B cell (primary cell): ENCODE measurements at regions not wholly inside any gene's neighbourhood (a gene's known extent, or its start where the extent isn't known, plus 50 kb on each side); places are given as distances from the start of the nearest gene placed in this dataset.

Experiments
- ATAC-seq: fragments of 200-7000 bp; cut with Tn5 transposase; one replicate; pipeline ENCODE4 v1.10.0; 2021; ENCODE audit warnings: low read depth, mild to moderate bottlenecking, moderate number of reproducible peaks, moderate library complexity
- CTCF ChIA-PET: fragments of 350-600 bp; sonication (Branson Sonifier 250); formaldehyde crosslinking; loops from one replicate; lab custom pipeline; 2021; ENCODE audit warnings: antibody characterized with exemption, inconsistent platforms; lab: Charles Lee
- POLR2A ChIA-PET: fragments of 350-600 bp; sonication (Branson Sonifier 250); formaldehyde crosslinking; loops from one replicate; lab custom pipeline; 2021; ENCODE audit warnings: antibody characterized with exemption; lab: Charles Lee
- DNase-seq: peaks from one replicate; pipeline ENCODE4 v3.0.0; 2013
- H2AFZ ChIP-seq: 2 replicates; pipeline ENCODE4 v1.6.1; 2012; ENCODE audit warnings: mild to moderate bottlenecking, low read depth, low read length; ENCODE audit not compliant: insufficient read depth, poor library complexity, severe bottlenecking
- H3K27ac ChIP-seq, 2 donors: 1 replicate in 1 of 2; 2 replicates in 1 of 2; pipeline ENCODE4 v1.5.1; 2012 to 2013; ENCODE audit warnings: low read length in 2 of 2, mild to moderate bottlenecking in 2 of 2, moderate library complexity in 1 of 2
- H3K27me3 ChIP-seq, 4 experiments: fragments of 200-600 bp in 1 of 4; sonication (generic) in 1 of 4; replicated peaks in 1 of 4; 1 replicate in 2 of 4; 2 replicates in 2 of 4; pipeline versions ENCODE4 v1.6.1 to v1.7.0; 2013 to 2016; ENCODE audit warnings: low read length in 3 of 4, mild to moderate bottlenecking in 2 of 4, mixed read lengths in 1 of 4, moderate library complexity in 1 of 4; ENCODE audit not compliant: insufficient read depth in 4 of 4, control insufficient read depth in 3 of 4; ENCODE audit errors: control extremely low read depth in 1 of 4
- H3K36me3 ChIP-seq, 2 experiments: replicated peaks in 1 of 2; 1 replicate in 1 of 2; 2 replicates in 1 of 2; pipeline versions ENCODE4 v1.6.1 to v1.7.1; 2013; ENCODE audit warnings: low read length in 1 of 2; ENCODE audit not compliant: insufficient read depth in 2 of 2, control insufficient read depth in 1 of 2; ENCODE audit errors: control extremely low read depth in 1 of 2, extremely low read depth in 1 of 2
- H3K4me1 ChIP-seq, 2 donors: fragments of 200-600 bp in 1 of 2; sonication (generic) in 1 of 2; 1 replicate in 1 of 2; 2 replicates in 1 of 2; pipeline versions ENCODE4 v1.5.1 to v1.6.1; 2013 to 2017; ENCODE audit warnings: low read length in 2 of 2; ENCODE audit not compliant: control insufficient read depth in 2 of 2, insufficient read depth in 2 of 2
- H3K4me2 ChIP-seq: replicated peaks from 2 replicates; pipeline ENCODE3; 2012; ENCODE audit warnings: mild to moderate bottlenecking, low read depth, low read length; ENCODE audit not compliant: poor library complexity, severe bottlenecking
- H3K4me3 ChIP-seq, 5 experiments: fragments of 200-600 bp in 1 of 5; sonication (generic) in 1 of 5; 1 replicate in 3 of 5; 2 replicates in 2 of 5; pipeline versions ENCODE4 v1.5.1 to v1.7.0; 2011 to 2016; ENCODE audit warnings: low read length in 4 of 5, mild to moderate bottlenecking in 4 of 5, low read depth in 2 of 5, control low read depth in 1 of 5, moderate library complexity in 1 of 5; ENCODE audit not compliant: insufficient read depth in 1 of 5; ENCODE audit errors: control extremely low read depth in 1 of 5, extremely low read depth in 1 of 5
- H3K79me2 ChIP-seq: fragments of 200-600 bp; sonication (generic); one replicate; pipeline ENCODE4 v1.6.0; 2016; ENCODE audit warnings: low read length; ENCODE audit not compliant: control insufficient read depth, insufficient read depth
- H3K9ac ChIP-seq: fragments of 200-600 bp; sonication (generic); 2 replicates; pipeline ENCODE4 v1.6.1; 2017; ENCODE audit warnings: mild to moderate bottlenecking, low read length, moderate library complexity
- H3K9me3 ChIP-seq, 3 donors: one replicate each; pipeline versions ENCODE4 v1.6.1 to v1.7.1; 2013; ENCODE audit warnings: low read length in 2 of 3; ENCODE audit not compliant: control insufficient read depth in 2 of 3, insufficient read depth in 1 of 3; ENCODE audit errors: control extremely low read depth in 1 of 3
- H4K20me1 ChIP-seq: 2 replicates; pipeline ENCODE4 v1.6.0; 2012; ENCODE audit warnings: mild to moderate bottlenecking, low read length; ENCODE audit not compliant: insufficient read depth, control insufficient read depth, poor library complexity, severe bottlenecking
- H3K27ac Mint-ChIP-seq: one replicate; pipeline ENCODE4 v1.8.0; 2021; ENCODE audit warnings: mixed read lengths
- H3K27me3 Mint-ChIP-seq: one replicate; pipeline ENCODE4 v1.8.0; 2021; ENCODE audit warnings: mixed read lengths
- H3K4me1 Mint-ChIP-seq: one replicate; pipeline ENCODE4 v1.8.0; 2021; ENCODE audit warnings: mixed read lengths
- H3K4me3 Mint-ChIP-seq: one replicate; pipeline ENCODE4 v1.8.0; 2021; ENCODE audit warnings: mixed read lengths
- H3K9me3 Mint-ChIP-seq: one replicate; pipeline ENCODE4 v1.8.0; 2022; ENCODE audit warnings: mixed read lengths; ENCODE audit not compliant: insufficient read depth
- CTCF ChIP-seq: fragments of 200-600 bp; IDR thresholded peaks from one replicate; pipeline ENCODE4 v1.8.0; 2022; ENCODE audit warnings: antibody characterized with exemption, mild to moderate bottlenecking
- EZH2 ChIP-seq: IDR thresholded peaks from 2 replicates; pipeline ENCODE4 v1.6.1; 2012; ENCODE audit warnings: borderline replicate concordance, low read depth, mild to moderate bottlenecking, moderate library complexity, low read length; ENCODE audit not compliant: insufficient read depth, poor library complexity, severe bottlenecking
- WGBS: methylation state at CpG from one replicate; pipeline ENCODE4 v1.1.5; 2013; ENCODE audit warnings: missing lambda C conversion rate; ENCODE audit not compliant: insufficient coverage; 5-methylcytosine and 5-hydroxymethylcytosine counted together
- intact Hi-C: fragments of 100-400 bp; cut with micrococcal nuclease; formaldehyde crosslinking; loops from one replicate; pipeline ENCODE4 v1.10.0; 2022

GRCh38 chr2:240271716-240272341 lies 131.4 kb upstream of the OTOS start:
- Histone ChIP-seq H3K4me3 (no peak overlapping the region), H3K79me2 (no peaks in the 10 kb centered on the region), H3K27me3 (peaks cover 0 to 20% (median 2%) of the 10 kb centered on the region in 4 experiments), H3K9me3 (peaks cover 3 to 7% (median 4%) of the 10 kb centered on the region in 3 donors), H3K9ac (no peak overlapping the region), H4K20me1 (no peaks in the 10 kb centered on the region), H2AFZ (no peak overlapping the region), H3K4me1 (no peaks in the 10 kb centered on the region), H3K27ac (no peak overlapping the region), H3K36me3 (no peaks in the 10 kb centered on the region), H3K4me2 (no peak overlapping the region)
- ChIA-PET POLR2A (no interaction called here), CTCF (no interaction called here)
- WGBS: no CpG with 5 or more reads among the region's 4 CpGs
- intact Hi-C loops: no loop called here
- no peak for ATAC-seq
- no peak for DNase-seq
- Mint-ChIP-seq H3K27me3 (peaks cover 56% of the 10 kb centered on the region), H3K27ac (no peak overlapping the region), H3K4me1 (no peaks in the 10 kb centered on the region), H3K4me3 (no peak overlapping the region), H3K9me3 (peaks cover 11% of the 10 kb centered on the region)
- TF ChIP-seq EZH2 (no peak), CTCF (no peak)

GRCh38 chr2:240275386-240275785 lies 134.9 kb upstream of the OTOS start:
- Histone ChIP-seq H3K4me2 (no peak overlapping the region), H3K27me3 (peaks cover 0 to 29% (median 2%) of the 10 kb centered on the region in 4 experiments), H3K9ac (no peak overlapping the region), H3K4me3 (no peak overlapping the region), H3K9me3 (peaks cover 0 to 7% (median 3%) of the 10 kb centered on the region in 3 donors), H2AFZ (no peak overlapping the region), H3K36me3 (no peaks in the 10 kb centered on the region), H4K20me1 (no peaks in the 10 kb centered on the region), H3K27ac (no peak overlapping the region), H3K79me2 (no peaks in the 10 kb centered on the region), H3K4me1 (no peaks in the 10 kb centered on the region)
- intact Hi-C loops: no loop called here
- ChIA-PET POLR2A (no interaction called here), CTCF (no interaction called here)
- ATAC-seq: no peak
- TF ChIP-seq CTCF: no peak
- TF ChIP-seq EZH2: no peak
- no peak for DNase-seq
- no peaks in the 10 kb centered on the region for H3K4me1 Mint-ChIP-seq
- WGBS: 100% methylated on average over 1 of the region's 2 CpGs
- peaks cover 54% of the 10 kb centered on the region for H3K27me3 Mint-ChIP-seq
- H3K27ac Mint-ChIP-seq: no peak overlapping the region
- H3K9me3 Mint-ChIP-seq: peaks cover 11% of the 10 kb centered on the region
- no peak overlapping the region for H3K4me3 Mint-ChIP-seq
